ENCODE measurements at regions not wholly inside any gene's neighbourhood (a gene's known extent, or its start where the extent isn't known, plus 50 kb on each side); places are given as distances from the start of the nearest gene placed in this dataset.

DNA sequence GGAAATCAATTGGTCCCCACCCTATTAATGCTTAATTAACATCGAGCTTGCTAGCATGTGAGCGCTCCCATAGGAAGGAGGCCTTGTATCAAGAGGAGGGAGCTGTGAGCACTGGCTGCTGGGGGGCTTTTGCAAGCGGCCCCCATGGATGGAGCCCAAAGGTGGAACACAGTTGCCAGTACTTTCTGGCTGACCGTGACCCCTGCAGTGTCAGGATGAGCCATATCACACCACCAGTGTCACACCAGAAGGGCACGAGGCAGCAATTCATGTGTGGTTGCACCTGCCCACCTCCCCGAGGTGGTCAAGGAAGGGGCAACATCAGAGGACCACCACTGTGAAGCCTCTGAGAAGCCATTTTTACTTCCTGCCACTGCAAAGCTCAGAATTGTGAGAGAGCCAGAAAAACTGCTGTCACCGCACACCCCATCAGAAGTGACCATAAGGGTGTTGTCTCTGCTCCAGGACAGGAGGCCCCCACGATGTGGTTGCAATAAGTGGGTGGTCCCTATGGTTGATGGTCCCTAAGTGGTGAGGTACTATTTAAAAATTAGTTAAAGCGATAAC, 99.8 kb upstream of the RAB6C start:
- WGBS (ENCODE audit: insufficient coverage, low coverage, low lambda C conversion rate, missing lambda C conversion rate): 87% methylated on average over 5 of the region's 9 CpGs
- Histone ChIP-seq H3K9me3 (no peaks in the 10 kb centered on the region), H3K36me3 (no peaks in the 10 kb centered on the region), H3K4me3 (no peak overlapping the region), H3K27ac (no peak overlapping the region), H3K4me1 (peaks cover 0 to 6% (median 0%) of the 10 kb centered on the region in 4 donors), H3K27me3 (no peaks in the 10 kb centered on the region)
- intact Hi-C loops (cut with DNase I): no loop called here
- TF ChIP-seq POLR2A (IDR thresholded peaks at IDR 0.05): no peak
- TF ChIP-seq, protein P1, sequence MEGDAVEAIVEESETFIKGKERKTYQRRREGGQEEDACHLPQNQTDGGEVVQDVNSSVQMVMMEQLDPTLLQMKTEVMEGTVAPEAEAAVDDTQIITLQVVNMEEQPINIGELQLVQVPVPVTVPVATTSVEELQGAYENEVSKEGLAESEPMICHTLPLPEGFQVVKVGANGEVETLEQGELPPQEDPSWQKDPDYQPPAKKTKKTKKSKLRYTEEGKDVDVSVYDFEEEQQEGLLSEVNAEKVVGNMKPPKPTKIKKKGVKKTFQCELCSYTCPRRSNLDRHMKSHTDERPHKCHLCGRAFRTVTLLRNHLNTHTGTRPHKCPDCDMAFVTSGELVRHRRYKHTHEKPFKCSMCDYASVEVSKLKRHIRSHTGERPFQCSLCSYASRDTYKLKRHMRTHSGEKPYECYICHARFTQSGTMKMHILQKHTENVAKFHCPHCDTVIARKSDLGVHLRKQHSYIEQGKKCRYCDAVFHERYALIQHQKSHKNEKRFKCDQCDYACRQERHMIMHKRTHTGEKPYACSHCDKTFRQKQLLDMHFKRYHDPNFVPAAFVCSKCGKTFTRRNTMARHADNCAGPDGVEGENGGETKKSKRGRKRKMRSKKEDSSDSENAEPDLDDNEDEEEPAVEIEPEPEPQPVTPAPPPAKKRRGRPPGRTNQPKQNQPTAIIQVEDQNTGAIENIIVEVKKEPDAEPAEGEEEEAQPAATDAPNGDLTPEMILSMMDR (IDR thresholded peaks at IDR 0.05): no peak
- ATAC-seq (no peak), DNase-seq (no peak)

DNA sequence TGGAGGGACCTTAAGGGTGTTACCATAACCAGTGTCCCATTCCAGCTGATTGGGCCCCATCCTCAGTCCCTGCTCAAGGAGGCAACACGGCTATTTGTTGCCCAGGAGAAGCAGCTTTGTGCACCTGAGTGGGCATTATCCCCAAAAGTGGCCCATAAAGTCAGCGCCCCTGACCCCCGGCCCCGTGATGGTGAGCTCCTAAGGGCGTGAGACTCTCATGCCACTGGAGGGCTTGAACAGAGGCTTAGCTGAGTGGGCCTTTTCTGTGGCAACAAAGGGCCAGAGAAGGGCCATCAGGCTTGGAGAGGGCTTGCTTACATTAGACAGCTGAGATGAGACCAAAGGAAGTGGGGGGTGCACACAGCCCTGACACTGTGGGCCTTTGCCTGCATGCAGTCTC, 99.2 kb upstream of the RAB6C start:
- Histone ChIP-seq H3K27me3 (no peaks in the 10 kb centered on the region), H3K27ac (no peak overlapping the region), H3K36me3 (no peaks in the 10 kb centered on the region), H3K4me1 (peaks cover 0 to 6% (median 0%) of the 10 kb centered on the region in 4 donors), H3K4me3 (no peak overlapping the region), H3K9me3 (no peaks in the 10 kb centered on the region)
- DNase-seq: no peak
- ATAC-seq: no peak
- WGBS (ENCODE audit: insufficient coverage, low coverage, low lambda C conversion rate, missing lambda C conversion rate): no CpG with 5 or more reads among the region's 5 CpGs
- intact Hi-C loops (cut with DNase I): no loop called here
- TF ChIP-seq, protein P1 (IDR thresholded peaks at IDR 0.05): no peak
- TF ChIP-seq POLR2A (IDR thresholded peaks at IDR 0.05): no peak

DNA sequence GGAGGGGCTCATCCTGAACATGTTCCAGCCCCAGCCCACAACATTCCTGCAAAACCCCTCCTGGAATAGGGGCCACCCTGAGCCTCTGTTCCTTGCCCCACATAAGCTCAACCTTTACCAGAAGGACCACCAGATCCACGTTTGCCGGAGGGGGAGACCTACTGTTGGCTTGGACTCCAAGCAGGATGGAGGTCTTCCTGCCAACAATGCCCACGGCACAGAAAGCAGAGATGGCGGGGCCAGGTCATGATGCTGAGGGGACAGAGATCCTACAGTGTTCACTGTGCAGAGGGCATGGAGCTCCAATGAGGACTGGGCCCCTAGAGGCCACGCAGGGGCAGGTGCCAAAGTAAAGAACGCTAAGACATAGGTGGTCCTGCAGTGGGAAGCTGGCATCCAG, 98.5 kb upstream of the RAB6C start:
- Histone ChIP-seq H3K4me3 (no peak overlapping the region), H3K9me3 (no peaks in the 10 kb centered on the region), H3K4me1 (peaks cover 0 to 6% (median 0%) of the 10 kb centered on the region in 4 donors), H3K27ac (no peak overlapping the region), H3K36me3 (no peaks in the 10 kb centered on the region), H3K27me3 (no peaks in the 10 kb centered on the region)
- intact Hi-C loops (cut with DNase I): no loop called here
- TF ChIP-seq POLR2A (IDR thresholded peaks at IDR 0.05): no peak
- TF ChIP-seq, protein P1 (IDR thresholded peaks at IDR 0.05): no peak
- DNase-seq (no peak), ATAC-seq (no peak)
- 85% methylated on average over 4 of the region's 6 CpGs for WGBS (ENCODE audit: insufficient coverage, low coverage, low lambda C conversion rate, missing lambda C conversion rate)

DNA sequence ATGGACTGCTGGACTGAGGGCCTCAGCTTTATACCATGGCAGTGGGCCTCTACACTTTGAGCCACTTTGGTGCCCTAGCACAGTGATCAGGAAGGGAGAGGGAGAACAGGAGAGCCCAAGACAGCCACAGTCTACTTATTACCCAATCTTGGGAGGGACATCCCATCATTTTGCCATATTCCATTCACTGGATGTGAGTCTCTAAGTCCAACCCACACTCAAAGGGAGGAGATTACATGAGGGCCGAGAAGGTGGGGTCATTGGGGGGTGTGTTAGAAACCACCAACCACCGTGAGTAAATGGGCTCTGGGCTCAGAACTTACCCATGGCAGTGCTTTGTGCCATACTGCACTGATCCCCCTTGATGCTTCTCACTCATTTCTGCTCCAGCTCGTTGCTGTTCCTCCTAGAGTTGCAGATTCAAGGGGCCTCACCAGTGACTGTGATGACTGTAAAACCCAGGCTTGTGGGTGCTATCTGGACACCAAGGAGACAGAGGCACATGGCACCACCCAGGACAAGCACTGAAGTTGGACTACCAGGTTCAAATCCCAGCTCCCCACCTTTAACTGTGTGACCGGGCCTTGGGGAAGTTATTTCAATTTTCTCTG, 97.6 kb upstream of the RAB6C start:
- intact Hi-C loops (cut with DNase I): no loop called here
- no peak for ATAC-seq

More for the DNA sequence above, 97.6 kb upstream of the RAB6C start:
- H3K27ac ChIP-seq: no peak overlapping the region
- peaks cover 0 to 2% (median 0%) of the 10 kb centered on the region in 4 donors for H3K4me1 ChIP-seq
- DNase-seq: no peak
- H3K27me3 ChIP-seq: no peaks in the 10 kb centered on the region
- no peaks in the 10 kb centered on the region for H3K36me3 ChIP-seq
- WGBS (ENCODE audit: insufficient coverage, low coverage, low lambda C conversion rate, missing lambda C conversion rate): 50% methylated on average over 1 of the region's 4 CpGs
- no peak overlapping the region for H3K4me3 ChIP-seq
- no peaks in the 10 kb centered on the region for H3K9me3 ChIP-seq
- TF ChIP-seq, protein P1 (IDR thresholded peaks at IDR 0.05): no peak
- TF ChIP-seq POLR2A (IDR thresholded peaks at IDR 0.05): no peak

Data from right lobe of liver (tissue), 6 donors.